ENCODE measurements at regions not wholly inside any gene's neighbourhood (a gene's known extent, or its start where the extent isn't known, plus 50 kb on each side); places are given as distances from the start of the nearest gene placed in this dataset.

GRCh38 chr9:82780017-82780416, 282.9 kb downstream of the RASEF start:
- FAIRE-seq, result no peak
- no peak for TF ChIP-seq POLR2A (IDR thresholded peaks at IDR 0.05; ENCODE audit: low read depth, low read length)
- DNase-seq (ENCODE audit: insufficient read length, low spot score), result no peak

GRCh38 chr9:82781921-82782392, 281.0 kb downstream of the RASEF start:
- FAIRE-seq, result no peak
- no peak for TF ChIP-seq POLR2A (IDR thresholded peaks at IDR 0.05; ENCODE audit: low read depth, low read length)

GRCh38 chr9:82783045-82783444, 279.9 kb downstream of the RASEF start:
- no peak for TF ChIP-seq POLR2A (IDR thresholded peaks at IDR 0.05; ENCODE audit: low read depth, low read length)
- no peak for FAIRE-seq

More at GRCh38 chr9:82781921-82782392, 281.0 kb downstream of the RASEF start:
- DNase-seq (ENCODE audit: insufficient read length, low spot score), result no peak

GRCh38 chr9:82784589-82784988, 278.4 kb downstream of the RASEF start:
- TF ChIP-seq POLR2A (IDR thresholded peaks at IDR 0.05; ENCODE audit: low read depth, low read length), result no peak
- FAIRE-seq, result no peak
- no peak for DNase-seq (ENCODE audit: insufficient read length, low spot score)

More at GRCh38 chr9:82783045-82783444, 279.9 kb downstream of the RASEF start:
- no peak for DNase-seq (ENCODE audit: insufficient read length, low spot score)

GRCh38 chr9:82789155-82789824, 273.7 kb downstream of the RASEF start:
- FAIRE-seq (no peak), DNase-seq (ENCODE audit: insufficient read length, low spot score) (no peak)
- TF ChIP-seq POLR2A (IDR thresholded peaks at IDR 0.05; ENCODE audit: low read depth, low read length), result no peak

GRCh38 chr9:82790875-82791274, 272.1 kb downstream of the RASEF start:
- no peak for TF ChIP-seq POLR2A (IDR thresholded peaks at IDR 0.05; ENCODE audit: low read depth, low read length)
- FAIRE-seq (no peak), DNase-seq (ENCODE audit: insufficient read length, low spot score) (no peak)

- FAIRE-seq (no peak), DNase-seq (ENCODE audit: insufficient read length, low spot score) (no peak)
- no peak for TF ChIP-seq POLR2A (IDR thresholded peaks at IDR 0.05; ENCODE audit: low read depth, low read length)
Measured at GRCh38 chr9:82791692-82792091, 271.2 kb downstream of the RASEF start.

GRCh38 chr9:82797534-82797933, 265.4 kb downstream of the RASEF start:
- TF ChIP-seq POLR2A (IDR thresholded peaks at IDR 0.05; ENCODE audit: low read depth, low read length), result no peak
- FAIRE-seq (no peak), DNase-seq (ENCODE audit: insufficient read length, low spot score) (no peak)

GRCh38 chr9:82799286-82799685, 263.7 kb downstream of the RASEF start:
- no peak for DNase-seq (ENCODE audit: insufficient read length, low spot score)
- no peak for FAIRE-seq
- no peak for TF ChIP-seq POLR2A (IDR thresholded peaks at IDR 0.05; ENCODE audit: low read depth, low read length)

- no peak for TF ChIP-seq POLR2A (IDR thresholded peaks at IDR 0.05; ENCODE audit: low read depth, low read length)
- DNase-seq (ENCODE audit: insufficient read length, low spot score), result no peak
- FAIRE-seq, result no peak
Measured at GRCh38 chr9:82805027-82805426, 257.9 kb downstream of the RASEF start.

GRCh38 chr9:82808478-82808877, 254.5 kb downstream of the RASEF start:
- no peak for DNase-seq (ENCODE audit: insufficient read length, low spot score)
- TF ChIP-seq POLR2A (IDR thresholded peaks at IDR 0.05; ENCODE audit: low read depth, low read length), result no peak
- FAIRE-seq, result no peak

- no peak for DNase-seq (ENCODE audit: insufficient read length, low spot score)
- no peak for TF ChIP-seq POLR2A (IDR thresholded peaks at IDR 0.05; ENCODE audit: low read depth, low read length)
- peak; percentile 71 for FAIRE-seq
Measured at GRCh38 chr9:82810915-82811314, 252.0 kb downstream of the RASEF start.

- DNase-seq (ENCODE audit: insufficient read length, low spot score), result no peak
- FAIRE-seq, result no peak
- TF ChIP-seq POLR2A (IDR thresholded peaks at IDR 0.05; ENCODE audit: low read depth, low read length), result no peak
Measured at GRCh38 chr9:82819260-82819659, 243.7 kb downstream of the RASEF start.

- TF ChIP-seq POLR2A (IDR thresholded peaks at IDR 0.05; ENCODE audit: low read depth, low read length), result no peak
- DNase-seq (ENCODE audit: insufficient read length, low spot score) (no peak), FAIRE-seq (no peak)
Measured at GRCh38 chr9:82820186-82820585, 242.8 kb downstream of the RASEF start.

GRCh38 chr9:82829818-82830217, 233.1 kb downstream of the RASEF start:
- DNase-seq (ENCODE audit: insufficient read length, low spot score) (no peak), FAIRE-seq (no peak)
- TF ChIP-seq POLR2A (IDR thresholded peaks at IDR 0.05; ENCODE audit: low read depth, low read length), result no peak

All from H54 (cell line).